ENCODE measurements at regions not wholly inside any gene's neighbourhood (a gene's known extent, or its start where the extent isn't known, plus 50 kb on each side); places are given as distances from the start of the nearest gene placed in this dataset.
"Not testable (repeated sequence)": the region's sequence is repeated elsewhere in the genome, so short reads cannot be mapped to it uniquely, and the experiment has no call there.

GRCh38 chr10:107971973-107972372 lies 807.5 kb upstream of the SORCS1 start:
- Histone ChIP-seq H3K4me1 (ENCODE audit: control insufficient read depth, insufficient read depth, low read length) (no peaks in the 10 kb centered on the region), H3K27me3 (ENCODE audit: control insufficient read depth, insufficient read depth, low read length) (no peaks in the 10 kb centered on the region), H3K9me3 (ENCODE audit: control insufficient read depth, insufficient read depth, low read length) (no peaks in the 10 kb centered on the region), H3K4me3 (ENCODE audit: low read depth, low read length) (no peak overlapping the region), H3K9ac (ENCODE audit: low read depth, low read length) (no peak overlapping the region), H3K36me3 (ENCODE audit: control insufficient read depth, insufficient read depth, low read length) (no peaks in the 10 kb centered on the region)

GRCh38 chr10:107971411-107971810 lies 806.9 kb upstream of the SORCS1 start:
- Histone ChIP-seq H3K4me1 (ENCODE audit: control insufficient read depth, insufficient read depth, low read length) (no peaks in the 10 kb centered on the region), H3K36me3 (ENCODE audit: control insufficient read depth, insufficient read depth, low read length) (no peaks in the 10 kb centered on the region), H3K9ac (ENCODE audit: low read depth, low read length) (no peak overlapping the region), H3K27me3 (ENCODE audit: control insufficient read depth, insufficient read depth, low read length) (no peaks in the 10 kb centered on the region), H3K4me3 (ENCODE audit: low read depth, low read length) (no peak overlapping the region), H3K9me3 (ENCODE audit: control insufficient read depth, insufficient read depth, low read length) (no peaks in the 10 kb centered on the region)

GRCh38 chr10:107970512-107970911 lies 806.0 kb upstream of the SORCS1 start:
- no peaks in the 10 kb centered on the region for H3K27me3 ChIP-seq (ENCODE audit: control insufficient read depth, insufficient read depth, low read length)
- H3K4me1 ChIP-seq (ENCODE audit: control insufficient read depth, insufficient read depth, low read length): no peaks in the 10 kb centered on the region
- no peak overlapping the region for H3K4me3 ChIP-seq (ENCODE audit: low read depth, low read length)
- H3K9me3 ChIP-seq (ENCODE audit: control insufficient read depth, insufficient read depth, low read length): no peaks in the 10 kb centered on the region
- no peak overlapping the region for H3K9ac ChIP-seq (ENCODE audit: low read depth, low read length)
- H3K36me3 ChIP-seq (ENCODE audit: control insufficient read depth, insufficient read depth, low read length): no peaks in the 10 kb centered on the region

- no peaks in the 10 kb centered on the region for H3K36me3 ChIP-seq (ENCODE audit: control insufficient read depth, insufficient read depth, low read length)
- no peaks in the 10 kb centered on the region for H3K4me1 ChIP-seq (ENCODE audit: control insufficient read depth, insufficient read depth, low read length)
- H3K9me3 ChIP-seq (ENCODE audit: control insufficient read depth, insufficient read depth, low read length): no peaks in the 10 kb centered on the region
- no peak overlapping the region for H3K4me3 ChIP-seq (ENCODE audit: low read depth, low read length)
- H3K27me3 ChIP-seq (ENCODE audit: control insufficient read depth, insufficient read depth, low read length): no peaks in the 10 kb centered on the region
- no peak overlapping the region for H3K9ac ChIP-seq (ENCODE audit: low read depth, low read length)
Observed at GRCh38 chr10:107969936-107970335, 805.4 kb upstream of the SORCS1 start.

- H3K4me1 ChIP-seq (ENCODE audit: control insufficient read depth, insufficient read depth, low read length): no peaks in the 10 kb centered on the region
- no peaks in the 10 kb centered on the region for H3K36me3 ChIP-seq (ENCODE audit: control insufficient read depth, insufficient read depth, low read length)
- no peaks in the 10 kb centered on the region for H3K9me3 ChIP-seq (ENCODE audit: control insufficient read depth, insufficient read depth, low read length)
- H3K27me3 ChIP-seq (ENCODE audit: control insufficient read depth, insufficient read depth, low read length): no peaks in the 10 kb centered on the region
- no peak overlapping the region for H3K9ac ChIP-seq (ENCODE audit: low read depth, low read length)
- H3K4me3 ChIP-seq (ENCODE audit: low read depth, low read length): no peak overlapping the region
Observed at GRCh38 chr10:107966826-107967225, 802.3 kb upstream of the SORCS1 start.

- Histone ChIP-seq H3K9ac (ENCODE audit: low read depth, low read length) (no peak overlapping the region), H3K4me3 (ENCODE audit: low read depth, low read length) (no peak overlapping the region), H3K9me3 (ENCODE audit: control insufficient read depth, insufficient read depth, low read length) (no peaks in the 10 kb centered on the region), H3K27me3 (ENCODE audit: control insufficient read depth, insufficient read depth, low read length) (no peaks in the 10 kb centered on the region), H3K4me1 (ENCODE audit: control insufficient read depth, insufficient read depth, low read length) (peaks cover 9% of the 10 kb centered on the region), H3K36me3 (ENCODE audit: control insufficient read depth, insufficient read depth, low read length) (no peaks in the 10 kb centered on the region)
Observed at GRCh38 chr10:107952649-107953556, 788.4 kb upstream of the SORCS1 start.

- H3K9ac ChIP-seq (ENCODE audit: low read depth, low read length); H3K27me3 ChIP-seq (ENCODE audit: control insufficient read depth, insufficient read depth, low read length); H3K4me3 ChIP-seq (ENCODE audit: low read depth, low read length); H3K9me3 ChIP-seq (ENCODE audit: control insufficient read depth, insufficient read depth, low read length); H3K4me1 ChIP-seq (ENCODE audit: control insufficient read depth, insufficient read depth, low read length); H3K36me3 ChIP-seq (ENCODE audit: control insufficient read depth, insufficient read depth, low read length): not testable (repeated sequence)
Observed at GRCh38 chr10:107950411-107951062, 786.0 kb upstream of the SORCS1 start.

GRCh38 chr10:107942826-107943225 lies 778.3 kb upstream of the SORCS1 start:
- Histone ChIP-seq H3K36me3 (ENCODE audit: control insufficient read depth, insufficient read depth, low read length) (no peaks in the 10 kb centered on the region), H3K9ac (ENCODE audit: low read depth, low read length) (no peak overlapping the region), H3K4me3 (ENCODE audit: low read depth, low read length) (no peak overlapping the region), H3K4me1 (ENCODE audit: control insufficient read depth, insufficient read depth, low read length) (no peaks in the 10 kb centered on the region), H3K9me3 (ENCODE audit: control insufficient read depth, insufficient read depth, low read length) (no peaks in the 10 kb centered on the region), H3K27me3 (ENCODE audit: control insufficient read depth, insufficient read depth, low read length) (no peaks in the 10 kb centered on the region)

- Histone ChIP-seq H3K4me3 (ENCODE audit: low read depth, low read length) (no peak overlapping the region), H3K36me3 (ENCODE audit: control insufficient read depth, insufficient read depth, low read length) (no peaks in the 10 kb centered on the region), H3K9me3 (ENCODE audit: control insufficient read depth, insufficient read depth, low read length) (no peaks in the 10 kb centered on the region), H3K27me3 (ENCODE audit: control insufficient read depth, insufficient read depth, low read length) (no peaks in the 10 kb centered on the region), H3K4me1 (ENCODE audit: control insufficient read depth, insufficient read depth, low read length) (no peaks in the 10 kb centered on the region), H3K9ac (ENCODE audit: low read depth, low read length) (no peak overlapping the region)
Observed at GRCh38 chr10:107933076-107933475, 768.6 kb upstream of the SORCS1 start.

- H3K4me3 ChIP-seq (ENCODE audit: low read depth, low read length): no peak overlapping the region
- no peaks in the 10 kb centered on the region for H3K9me3 ChIP-seq (ENCODE audit: control insufficient read depth, insufficient read depth, low read length)
- H3K4me1 ChIP-seq (ENCODE audit: control insufficient read depth, insufficient read depth, low read length): no peaks in the 10 kb centered on the region
- no peaks in the 10 kb centered on the region for H3K36me3 ChIP-seq (ENCODE audit: control insufficient read depth, insufficient read depth, low read length)
- H3K27me3 ChIP-seq (ENCODE audit: control insufficient read depth, insufficient read depth, low read length): no peaks in the 10 kb centered on the region
- no peak overlapping the region for H3K9ac ChIP-seq (ENCODE audit: low read depth, low read length)
Observed at GRCh38 chr10:107931808-107932207, 767.3 kb upstream of the SORCS1 start.

- no peaks in the 10 kb centered on the region for H3K36me3 ChIP-seq (ENCODE audit: control insufficient read depth, insufficient read depth, low read length)
- no peak overlapping the region for H3K4me3 ChIP-seq (ENCODE audit: low read depth, low read length)
- no peaks in the 10 kb centered on the region for H3K9me3 ChIP-seq (ENCODE audit: control insufficient read depth, insufficient read depth, low read length)
- H3K27me3 ChIP-seq (ENCODE audit: control insufficient read depth, insufficient read depth, low read length): no peaks in the 10 kb centered on the region
- no peak overlapping the region for H3K9ac ChIP-seq (ENCODE audit: low read depth, low read length)
- H3K4me1 ChIP-seq (ENCODE audit: control insufficient read depth, insufficient read depth, low read length): no peaks in the 10 kb centered on the region
Observed at GRCh38 chr10:107930037-107930436, 765.5 kb upstream of the SORCS1 start.

GRCh38 chr10:107924458-107924857 lies 760.0 kb upstream of the SORCS1 start:
- no peaks in the 10 kb centered on the region for H3K9me3 ChIP-seq (ENCODE audit: control insufficient read depth, insufficient read depth, low read length)
- no peak overlapping the region for H3K4me3 ChIP-seq (ENCODE audit: low read depth, low read length)
- H3K36me3 ChIP-seq (ENCODE audit: control insufficient read depth, insufficient read depth, low read length): no peaks in the 10 kb centered on the region
- no peaks in the 10 kb centered on the region for H3K4me1 ChIP-seq (ENCODE audit: control insufficient read depth, insufficient read depth, low read length)
- H3K27me3 ChIP-seq (ENCODE audit: control insufficient read depth, insufficient read depth, low read length): no peaks in the 10 kb centered on the region
- H3K9ac ChIP-seq (ENCODE audit: low read depth, low read length): no peak overlapping the region

Measured in iPS-15b (cell line).